Spleen (tissue), 7 donors: ENCODE measurements at regions not wholly inside any gene's neighbourhood (a gene's known extent, or its start where the extent isn't known, plus 50 kb on each side); places are given as distances from the start of the nearest gene placed in this dataset.

Experiments
- CTCF ChIP-seq, 11 experiments: fragments of 200-600 bp in 7 of 11; fragments of 450-650 bp in 4 of 11; sonication (generic) in 4 of 11; IDR thresholded peaks in 8 of 11; conservative IDR thresholded peaks in 3 of 11; 1 replicate in 7 of 11; 2 replicates in 4 of 11; pipeline versions ENCODE4 v1.4.0 to v1.8.0; 2016 to 2021; ENCODE audit warnings: antibody characterized with exemption in 11 of 11, inconsistent platforms in 4 of 11, mild to moderate bottlenecking in 1 of 11
- POLR2A ChIP-seq, 3 donors: fragments of 450-650 bp; IDR thresholded peaks; one replicate each; pipeline ENCODE4 v1.5.1; 2017; ENCODE audit warnings: antibody characterized with exemption in 3 of 3, mild to moderate bottlenecking in 1 of 3
- POLR2AphosphoS5 ChIP-seq, 3 donors: sonication (generic); formaldehyde crosslinking; IDR thresholded peaks; one replicate each; pipeline ENCODE4 v1.5.1; 2017; ENCODE audit warnings: antibody characterized with exemption in 3 of 3
- donor health status: DM: no; HTN: no; CAD: no; lungs with moderate emphysema.
- donor health status: DM: no; HTN: no; CAD: no.
- donor health status: DM: no; HTN: no; CAD: no.

DNA sequence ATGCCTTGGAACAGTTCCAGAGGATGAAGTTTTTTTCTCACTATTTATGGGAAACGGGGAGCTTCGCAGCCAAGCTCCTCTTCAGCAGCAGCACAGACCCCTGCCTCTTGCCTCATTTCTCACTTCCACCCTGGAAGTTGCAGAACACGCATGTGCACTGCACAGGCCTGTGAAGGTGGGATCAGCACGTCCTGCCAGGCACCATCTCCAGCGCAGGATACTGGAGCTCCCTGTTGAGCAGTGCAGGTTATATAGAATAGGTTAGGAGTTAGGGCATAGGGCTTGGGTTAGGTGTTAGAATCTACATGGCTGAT is 110.1 kb upstream of the CENPE start:
- TF ChIP-seq CTCF (IDR thresholded peaks at IDR 0.05 in 8 of 11, conservative IDR thresholded peaks at IDR 0.05 in 3 of 11) = no peak
- TF ChIP-seq POLR2A (IDR thresholded peaks at IDR 0.05) = no peak
- no peak for TF ChIP-seq POLR2AphosphoS5 (IDR thresholded peaks at IDR 0.05)
